Ishikawa (cell line): ENCODE measurements at regions not wholly inside any gene's neighbourhood (a gene's known extent, or its start where the extent isn't known, plus 50 kb on each side); places are given as distances from the start of the nearest gene placed in this dataset.

Experiments used
- CREB1 ChIP-seq: IDR thresholded peaks from 2 replicates; pipeline ENCODE4 v1.6.1; 2012; ENCODE audit warnings: low read depth
- EP300 ChIP-seq: IDR thresholded peaks from 2 replicates; pipeline ENCODE4 v1.6.1; 2012; ENCODE audit warnings: borderline replicate concordance
- TEAD4 ChIP-seq: IDR thresholded peaks from 2 replicates; pipeline ENCODE4 v1.6.1; 2012
- YY1 ChIP-seq: IDR thresholded peaks from 2 replicates; pipeline ENCODE4 v1.6.1; 2012; ENCODE audit warnings: low read depth
- TF ChIP-seq, protein P1 (sequence below): IDR thresholded peaks from 2 replicates; pipeline ENCODE4 v1.6.1; 2012
- TF ChIP-seq, protein P2 (sequence below): IDR thresholded peaks from 2 replicates; pipeline ENCODE4 v1.6.1; 2012; ENCODE audit warnings: low read depth, mild to moderate bottlenecking
- TF ChIP-seq, protein P3 (sequence below): IDR thresholded peaks from 2 replicates; pipeline ENCODE4 v1.6.1; 2012

DNA sequence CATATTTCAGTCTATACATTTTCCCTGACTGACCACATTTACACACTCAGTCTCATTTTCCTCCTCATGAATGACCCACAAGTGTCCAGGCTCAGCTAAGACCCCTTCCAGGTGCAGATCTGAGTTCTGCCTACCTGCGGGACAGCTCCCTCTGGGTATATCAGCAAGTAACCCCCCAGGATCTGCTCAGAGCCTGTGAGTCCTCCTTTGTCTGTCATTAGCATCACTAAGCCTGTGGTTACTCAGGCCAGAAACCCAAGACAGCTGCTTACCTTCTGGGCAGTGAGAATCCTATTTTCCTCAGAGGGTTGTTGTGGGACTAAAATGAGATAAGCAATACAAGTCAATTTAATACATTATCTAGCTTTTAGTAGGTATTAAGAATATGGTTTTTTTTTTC, 487.6 kb upstream of the BOD1L1 start:
- TF ChIP-seq, protein P1, sequence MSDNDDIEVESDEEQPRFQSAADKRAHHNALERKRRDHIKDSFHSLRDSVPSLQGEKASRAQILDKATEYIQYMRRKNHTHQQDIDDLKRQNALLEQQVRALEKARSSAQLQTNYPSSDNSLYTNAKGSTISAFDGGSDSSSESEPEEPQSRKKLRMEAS, result no peak
- TF ChIP-seq EP300 (no peak), YY1 (no peak), CREB1 (no peak), TEAD4 (no peak)
- TF ChIP-seq, protein P2, sequence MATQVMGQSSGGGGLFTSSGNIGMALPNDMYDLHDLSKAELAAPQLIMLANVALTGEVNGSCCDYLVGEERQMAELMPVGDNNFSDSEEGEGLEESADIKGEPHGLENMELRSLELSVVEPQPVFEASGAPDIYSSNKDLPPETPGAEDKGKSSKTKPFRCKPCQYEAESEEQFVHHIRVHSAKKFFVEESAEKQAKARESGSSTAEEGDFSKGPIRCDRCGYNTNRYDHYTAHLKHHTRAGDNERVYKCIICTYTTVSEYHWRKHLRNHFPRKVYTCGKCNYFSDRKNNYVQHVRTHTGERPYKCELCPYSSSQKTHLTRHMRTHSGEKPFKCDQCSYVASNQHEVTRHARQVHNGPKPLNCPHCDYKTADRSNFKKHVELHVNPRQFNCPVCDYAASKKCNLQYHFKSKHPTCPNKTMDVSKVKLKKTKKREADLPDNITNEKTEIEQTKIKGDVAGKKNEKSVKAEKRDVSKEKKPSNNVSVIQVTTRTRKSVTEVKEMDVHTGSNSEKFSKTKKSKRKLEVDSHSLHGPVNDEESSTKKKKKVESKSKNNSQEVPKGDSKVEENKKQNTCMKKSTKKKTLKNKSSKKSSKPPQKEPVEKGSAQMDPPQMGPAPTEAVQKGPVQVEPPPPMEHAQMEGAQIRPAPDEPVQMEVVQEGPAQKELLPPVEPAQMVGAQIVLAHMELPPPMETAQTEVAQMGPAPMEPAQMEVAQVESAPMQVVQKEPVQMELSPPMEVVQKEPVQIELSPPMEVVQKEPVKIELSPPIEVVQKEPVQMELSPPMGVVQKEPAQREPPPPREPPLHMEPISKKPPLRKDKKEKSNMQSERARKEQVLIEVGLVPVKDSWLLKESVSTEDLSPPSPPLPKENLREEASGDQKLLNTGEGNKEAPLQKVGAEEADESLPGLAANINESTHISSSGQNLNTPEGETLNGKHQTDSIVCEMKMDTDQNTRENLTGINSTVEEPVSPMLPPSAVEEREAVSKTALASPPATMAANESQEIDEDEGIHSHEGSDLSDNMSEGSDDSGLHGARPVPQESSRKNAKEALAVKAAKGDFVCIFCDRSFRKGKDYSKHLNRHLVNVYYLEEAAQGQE, result no peak
- TF ChIP-seq, protein P3, sequence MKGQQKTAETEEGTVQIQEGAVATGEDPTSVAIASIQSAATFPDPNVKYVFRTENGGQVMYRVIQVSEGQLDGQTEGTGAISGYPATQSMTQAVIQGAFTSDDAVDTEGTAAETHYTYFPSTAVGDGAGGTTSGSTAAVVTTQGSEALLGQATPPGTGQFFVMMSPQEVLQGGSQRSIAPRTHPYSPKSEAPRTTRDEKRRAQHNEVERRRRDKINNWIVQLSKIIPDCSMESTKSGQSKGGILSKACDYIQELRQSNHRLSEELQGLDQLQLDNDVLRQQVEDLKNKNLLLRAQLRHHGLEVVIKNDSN, result no peak
